ENCODE measurements at regions not wholly inside any gene's neighbourhood (a gene's known extent, or its start where the extent isn't known, plus 50 kb on each side); places are given as distances from the start of the nearest gene placed in this dataset.

DNA sequence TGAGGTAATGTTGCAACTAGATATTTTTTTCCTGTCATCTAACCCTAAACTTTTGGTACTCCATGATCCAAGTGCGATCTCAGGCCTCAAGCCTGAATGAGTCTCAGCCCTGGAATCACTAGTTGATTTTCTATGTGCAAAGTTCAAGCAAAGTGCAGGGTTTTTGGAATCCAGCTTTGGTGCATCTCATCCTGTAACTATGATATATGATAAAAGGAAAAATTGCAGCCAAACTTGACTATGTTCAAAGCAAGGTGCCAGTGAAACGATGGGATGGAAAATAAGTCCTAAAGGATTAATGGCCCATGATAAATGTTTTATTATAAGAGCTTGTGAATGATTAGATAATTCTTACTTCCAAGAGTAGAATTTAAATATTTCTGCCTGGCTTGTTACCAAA, 78.9 kb upstream of the NT5C1B start:
- TF ChIP-seq, protein P1, sequence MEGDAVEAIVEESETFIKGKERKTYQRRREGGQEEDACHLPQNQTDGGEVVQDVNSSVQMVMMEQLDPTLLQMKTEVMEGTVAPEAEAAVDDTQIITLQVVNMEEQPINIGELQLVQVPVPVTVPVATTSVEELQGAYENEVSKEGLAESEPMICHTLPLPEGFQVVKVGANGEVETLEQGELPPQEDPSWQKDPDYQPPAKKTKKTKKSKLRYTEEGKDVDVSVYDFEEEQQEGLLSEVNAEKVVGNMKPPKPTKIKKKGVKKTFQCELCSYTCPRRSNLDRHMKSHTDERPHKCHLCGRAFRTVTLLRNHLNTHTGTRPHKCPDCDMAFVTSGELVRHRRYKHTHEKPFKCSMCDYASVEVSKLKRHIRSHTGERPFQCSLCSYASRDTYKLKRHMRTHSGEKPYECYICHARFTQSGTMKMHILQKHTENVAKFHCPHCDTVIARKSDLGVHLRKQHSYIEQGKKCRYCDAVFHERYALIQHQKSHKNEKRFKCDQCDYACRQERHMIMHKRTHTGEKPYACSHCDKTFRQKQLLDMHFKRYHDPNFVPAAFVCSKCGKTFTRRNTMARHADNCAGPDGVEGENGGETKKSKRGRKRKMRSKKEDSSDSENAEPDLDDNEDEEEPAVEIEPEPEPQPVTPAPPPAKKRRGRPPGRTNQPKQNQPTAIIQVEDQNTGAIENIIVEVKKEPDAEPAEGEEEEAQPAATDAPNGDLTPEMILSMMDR (IDR thresholded peaks at IDR 0.05 in 4 of 5, conservative IDR thresholded peaks at IDR 0.05 in 1 of 5), result no peak
- TF ChIP-seq POLR2A (IDR thresholded peaks at IDR 0.05), result no peak
